AG04450 (cell line): ENCODE measurements at regions not wholly inside any gene's neighbourhood (a gene's known extent, or its start where the extent isn't known, plus 50 kb on each side); places are given as distances from the start of the nearest gene placed in this dataset.

ENCODE experiments used
- CTCF ChIA-PET: fragments of 300-600, 350-600 bp; formaldehyde crosslinking; extraction: SDS; loops from one replicate; lab custom pipeline; 2022; ENCODE audit warnings: antibody characterized with exemption, inconsistent platforms; lab: Charles Lee
- POLR2A ChIA-PET: fragments of 350-600 bp; formaldehyde crosslinking; extraction: SDS; loops from one replicate; lab custom pipeline; 2021; ENCODE audit warnings: antibody characterized with exemption, inconsistent platforms; lab: Yijun Ruan, JAX
- DNase-seq: peaks from one replicate; pipeline ENCODE4 v3.0.0-alpha.2; 2011; ENCODE audit warnings: low read depth, low spot score
- H3K27ac ChIP-seq: one replicate; pipeline ENCODE4 v1.5.1; 2012; ENCODE audit warnings: low read depth, low read length, control low read depth
- H3K27me3 ChIP-seq: one replicate; pipeline ENCODE4 v1.6.0; 2012; ENCODE audit warnings: low read length; ENCODE audit not compliant: control insufficient read depth, insufficient read depth
- H3K4me3 ChIP-seq: 2 replicates; pipeline ENCODE4 v1.5.1; 2011; ENCODE audit warnings: mild to moderate bottlenecking, low read depth, low read length, control low read depth
- H3K9me3 ChIP-seq: 2 replicates; pipeline ENCODE4 v1.5.1; 2012; ENCODE audit warnings: low read length; ENCODE audit not compliant: control insufficient read depth, insufficient read depth
- CTCF ChIP-seq: IDR thresholded peaks from 2 replicates; pipeline ENCODE4 v1.5.1; 2011; ENCODE audit warnings: low read depth, low read length, control low read depth, inconsistent platforms

GRCh38 chr5:155295111-155295510 is 281.6 kb downstream of the KIF4B start:
- no peak overlapping the region for H3K27ac ChIP-seq
- TF ChIP-seq CTCF = no peak
- POLR2A ChIA-PET = no interaction called here
- CTCF ChIA-PET = no interaction called here
- H3K4me3 ChIP-seq = no peak overlapping the region
- H3K27me3 ChIP-seq = no peaks in the 10 kb centered on the region
- peaks cover 30% of the 10 kb centered on the region for H3K9me3 ChIP-seq
- DNase-seq = no peak

GRCh38 chr5:155299386-155300005 is 285.9 kb downstream of the KIF4B start:
- Histone ChIP-seq H3K27me3 (no peaks in the 10 kb centered on the region), H3K4me3 (no peak overlapping the region), H3K27ac (no peak overlapping the region), H3K9me3 (peaks cover 36% of the 10 kb centered on the region)
- POLR2A ChIA-PET = no interaction called here
- no peak for DNase-seq
- CTCF ChIA-PET = no interaction called here
- no peak for TF ChIP-seq CTCF

GRCh38 chr5:155303120-155303519 is 289.6 kb downstream of the KIF4B start:
- TF ChIP-seq CTCF = no peak
- POLR2A ChIA-PET = no interaction called here
- no peak overlapping the region for H3K4me3 ChIP-seq
- no peak for DNase-seq
- H3K27ac ChIP-seq = no peak overlapping the region
- no peaks in the 10 kb centered on the region for H3K27me3 ChIP-seq
- CTCF ChIA-PET = no interaction called here
- peaks cover 48% of the 10 kb centered on the region for H3K9me3 ChIP-seq

- H3K9me3 ChIP-seq = peaks cover 37% of the 10 kb centered on the region; the same call in 1 of the 2 replicates
- no peak overlapping the region for H3K4me3 ChIP-seq
- no peaks in the 10 kb centered on the region for H3K27me3 ChIP-seq
- TF ChIP-seq CTCF = no peak
- ChIA-PET CTCF (no interaction called here), POLR2A (no interaction called here)
- DNase-seq = no peak
- H3K27ac ChIP-seq = no peak overlapping the region
These were observed 293.7 kb downstream of the KIF4B start for GRCh38 chr5:155307229-155307628.

- Histone ChIP-seq H3K27me3 (no peaks in the 10 kb centered on the region), H3K4me3 (no peak overlapping the region), H3K9me3 (peaks cover 30% of the 10 kb centered on the region; the same call in 1 of the 2 replicates), H3K27ac (no peak overlapping the region)
- no peak for TF ChIP-seq CTCF
- ChIA-PET CTCF (no interaction called here), POLR2A (no interaction called here)
- DNase-seq = no peak
These were observed 294.7 kb downstream of the KIF4B start for GRCh38 chr5:155308289-155308688.
